DND-41 (cell line): ENCODE measurements at regions not wholly inside any gene's neighbourhood (a gene's known extent, or its start where the extent isn't known, plus 50 kb on each side); places are given as distances from the start of the nearest gene placed in this dataset.

Experiments used
- ATAC-seq: fragments of 200-7000 bp; cut with Tn5 transposase; 3 replicates; pipeline ENCODE4 v1.9.1; 2021; ENCODE audit warnings: low read depth; ENCODE audit not compliant: insufficient read depth
- DNase-seq: peaks from one replicate; pipeline ENCODE4 v3.0.0-alpha.2; 2020
- H2AFZ ChIP-seq: 2 replicates; pipeline ENCODE4 v1.6.0; 2012; ENCODE audit warnings: low read depth, low read length
- H3K27ac ChIP-seq: 2 replicates; pipeline ENCODE4 v1.5.1; 2012; ENCODE audit warnings: low read length, inconsistent platforms
- H3K27me3 ChIP-seq: fragments of 200-600 bp; sonication (generic); 2 replicates; pipeline ENCODE4 v1.6.0; 2012; ENCODE audit warnings: low read length, mild to moderate bottlenecking, inconsistent platforms; ENCODE audit not compliant: insufficient read depth, poor library complexity
- H3K36me3 ChIP-seq: 2 replicates; pipeline ENCODE4 v1.5.1; 2012; ENCODE audit warnings: low read length, inconsistent platforms; ENCODE audit not compliant: insufficient read depth
- H3K4me1 ChIP-seq: 2 replicates; pipeline ENCODE4 v1.5.1; 2012; ENCODE audit warnings: mild to moderate bottlenecking, low read length; ENCODE audit not compliant: insufficient read depth
- H3K4me2 ChIP-seq: 2 replicates; pipeline ENCODE4 v1.6.0; 2012; ENCODE audit warnings: mild to moderate bottlenecking, moderate library complexity, low read length, inconsistent platforms; ENCODE audit not compliant: insufficient read depth
- H3K4me3 ChIP-seq, 2 experiments: fragments of 200-600 bp in 1 of 2; shearing (Covaris generic) in 1 of 2; 2 replicates each; pipeline ENCODE4 v1.5.1; 2012 to 2016; ENCODE audit warnings: inconsistent platforms in 2 of 2, low read length in 2 of 2, mild to moderate bottlenecking in 2 of 2, low read depth in 1 of 2, moderate library complexity in 1 of 2
- H3K79me2 ChIP-seq: 2 replicates; pipeline ENCODE4 v1.6.0; 2012; ENCODE audit warnings: low read length, inconsistent platforms; ENCODE audit not compliant: insufficient read depth
- H3K9ac ChIP-seq: 2 replicates; pipeline ENCODE4 v1.6.0; 2012; ENCODE audit warnings: low read depth, mild to moderate bottlenecking, inconsistent platforms, low read length, moderate library complexity
- H3K9me3 ChIP-seq: 2 replicates; pipeline ENCODE4 v1.5.1; 2012; ENCODE audit warnings: low read length, moderate library complexity, mild to moderate bottlenecking, inconsistent platforms; ENCODE audit not compliant: insufficient read depth, severe bottlenecking
- H4K20me1 ChIP-seq: 2 replicates; pipeline ENCODE4 v1.6.0; 2012; ENCODE audit warnings: low read length; ENCODE audit not compliant: insufficient read depth
- CTCF ChIP-seq: IDR thresholded peaks from 2 replicates; pipeline ENCODE4 v1.5.1; 2012; ENCODE audit warnings: borderline replicate concordance, low read length, moderate library complexity, mild to moderate bottlenecking; ENCODE audit not compliant: poor library complexity, severe bottlenecking; ENCODE audit errors: extremely low read depth
- EZH2 ChIP-seq: IDR thresholded peaks from 3 replicates; pipeline ENCODE4 v1.6.1; 2012; ENCODE audit warnings: borderline replicate concordance, low read depth, mild to moderate bottlenecking, moderate library complexity, low read length, inconsistent platforms; ENCODE audit not compliant: severe bottlenecking

DNA sequence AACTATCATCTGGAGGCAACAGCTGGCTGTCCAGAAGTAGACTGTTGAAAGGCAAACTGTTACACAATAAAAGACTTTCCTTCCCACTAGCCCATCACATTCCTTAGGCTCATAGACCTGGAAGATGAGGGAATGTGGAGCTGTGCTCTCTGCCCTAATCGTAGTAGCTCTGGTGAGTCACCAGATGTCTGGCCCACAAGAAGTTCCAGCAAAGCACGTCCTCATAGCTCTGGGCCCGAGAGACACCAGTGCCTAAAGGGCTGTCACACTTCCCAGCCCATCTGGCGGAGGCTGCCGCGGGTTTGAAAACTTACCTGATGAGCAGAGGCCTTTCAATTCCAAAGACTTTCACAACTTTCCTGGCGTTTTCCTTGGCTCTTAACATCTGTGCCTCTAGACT, 81.7 kb upstream of the STOX2 start:
- Histone ChIP-seq H3K27ac (no peak overlapping the region), H3K4me1 (no peaks in the 10 kb centered on the region), H3K36me3 (no peaks in the 10 kb centered on the region), H3K4me2 (no peak overlapping the region), H3K9ac (no peak overlapping the region), H4K20me1 (no peaks in the 10 kb centered on the region), H3K27me3 (no peaks in the 10 kb centered on the region), H2AFZ (no peak overlapping the region), H3K9me3 (no peaks in the 10 kb centered on the region), H3K79me2 (no peaks in the 10 kb centered on the region), H3K4me3 (no peak overlapping the region)
- TF ChIP-seq EZH2 (no peak), CTCF (no peak)
- ATAC-seq: no peak
- no peak for DNase-seq

DNA sequence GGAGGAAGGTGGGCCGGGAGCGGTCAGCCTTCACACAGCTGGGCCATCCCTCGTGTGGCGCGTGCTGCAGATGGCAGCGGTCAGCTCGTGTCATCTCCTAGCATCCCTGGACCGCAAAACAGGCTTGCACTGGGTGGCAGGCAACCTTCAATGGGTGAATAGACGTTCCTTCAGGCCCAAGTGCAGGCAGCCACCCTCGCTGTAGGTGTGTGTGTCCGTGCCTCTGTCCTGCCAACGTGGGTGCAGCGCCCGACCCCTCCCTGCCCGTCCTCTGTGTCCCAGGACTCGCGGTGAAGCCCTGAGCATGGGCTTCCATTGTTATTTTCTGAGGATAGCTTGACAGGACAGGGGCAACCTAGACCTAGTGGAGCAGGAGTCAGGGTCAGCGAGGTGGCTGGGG, 79.8 kb upstream of the STOX2 start:
- H3K27me3 ChIP-seq: no peaks in the 10 kb centered on the region
- H3K36me3 ChIP-seq: no peaks in the 10 kb centered on the region
- no peaks in the 10 kb centered on the region for H3K4me1 ChIP-seq
- DNase-seq (no peak), ATAC-seq (no peak)
- no peak overlapping the region for H3K4me3 ChIP-seq
- H3K79me2 ChIP-seq: no peaks in the 10 kb centered on the region
- TF ChIP-seq CTCF: no peak
- no peak for TF ChIP-seq EZH2
- no peaks in the 10 kb centered on the region for H3K9me3 ChIP-seq
- no peak overlapping the region for H3K9ac ChIP-seq
- H3K27ac ChIP-seq: no peak overlapping the region
- H2AFZ ChIP-seq: no peak overlapping the region
- H3K4me2 ChIP-seq: no peak overlapping the region
- H4K20me1 ChIP-seq: no peaks in the 10 kb centered on the region

DNA sequence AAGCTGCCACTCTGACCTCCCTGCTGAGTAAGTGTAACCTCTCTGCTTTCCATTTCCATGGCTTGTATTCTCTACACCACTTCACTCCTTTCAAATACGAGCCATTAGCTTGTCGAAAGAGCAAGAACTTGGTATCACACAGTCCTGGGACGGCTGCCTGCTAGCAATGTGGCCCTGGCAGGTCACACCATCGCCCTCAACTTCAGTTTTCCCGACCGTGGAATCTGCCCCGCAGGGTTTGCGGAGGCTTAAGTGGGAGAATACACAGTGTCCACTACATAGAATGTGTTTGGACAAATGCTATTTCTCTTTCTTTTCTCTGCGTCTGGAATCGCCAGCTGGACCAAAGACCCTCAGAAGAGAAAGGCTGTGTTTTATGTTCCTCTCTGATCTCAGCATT, 78.6 kb upstream of the STOX2 start:
- H3K9me3 ChIP-seq: no peaks in the 10 kb centered on the region
- TF ChIP-seq EZH2: no peak
- no peak for TF ChIP-seq CTCF
- H3K4me3 ChIP-seq: no peak overlapping the region
- ATAC-seq (no peak), DNase-seq (no peak)
- H3K9ac ChIP-seq: no peak overlapping the region
- H3K4me2 ChIP-seq: no peak overlapping the region
- no peaks in the 10 kb centered on the region for H4K20me1 ChIP-seq
- no peaks in the 10 kb centered on the region for H3K4me1 ChIP-seq
- no peak overlapping the region for H2AFZ ChIP-seq
- H3K27me3 ChIP-seq: no peaks in the 10 kb centered on the region
- no peaks in the 10 kb centered on the region for H3K36me3 ChIP-seq
- no peaks in the 10 kb centered on the region for H3K79me2 ChIP-seq
- H3K27ac ChIP-seq: no peak overlapping the region

DNA sequence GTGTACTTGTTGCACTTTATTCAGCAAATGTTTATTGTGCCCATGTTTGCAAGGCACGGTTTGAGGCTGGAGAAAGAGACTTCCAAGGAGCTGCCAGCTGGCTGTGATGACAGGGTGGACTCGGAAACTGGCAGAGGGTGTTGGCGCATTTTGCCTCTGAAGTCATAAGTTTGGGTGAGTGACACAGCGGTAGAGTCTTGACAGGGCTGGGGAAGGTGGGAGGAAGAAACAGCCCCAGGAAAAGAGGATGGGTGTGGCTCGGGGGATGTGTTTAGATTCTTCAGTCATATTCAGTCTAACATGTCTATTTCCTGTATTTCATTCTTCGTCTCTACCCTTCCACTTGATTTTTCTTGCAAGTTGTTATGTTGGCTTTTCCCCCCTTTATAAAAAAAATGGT, 77.0 kb upstream of the STOX2 start:
- TF ChIP-seq CTCF (no peak), EZH2 (no peak)
- Histone ChIP-seq H3K9me3 (no peaks in the 10 kb centered on the region), H3K9ac (no peak overlapping the region), H3K36me3 (no peaks in the 10 kb centered on the region), H3K4me3 (no peak overlapping the region), H3K79me2 (no peaks in the 10 kb centered on the region), H3K27me3 (no peaks in the 10 kb centered on the region), H3K4me2 (no peak overlapping the region), H3K27ac (no peak overlapping the region), H2AFZ (no peak overlapping the region), H4K20me1 (no peaks in the 10 kb centered on the region), H3K4me1 (no peaks in the 10 kb centered on the region)
- ATAC-seq: no peak
- no peak for DNase-seq
